SK-N-SH treated with all-trans-retinoic acid at 6 μM for 48 hours (cell line): ENCODE measurements at regions not wholly inside any gene's neighbourhood (a gene's known extent, or its start where the extent isn't known, plus 50 kb on each side); places are given as distances from the start of the nearest gene placed in this dataset.

Experiments
- ZNF8 ChIP-seq: fragments of 450-650 bp; formaldehyde crosslinking; IDR thresholded peaks from 2 replicates; pipeline ENCODE4 v1.5.0; 2020; ENCODE audit warnings: mild to moderate bottlenecking, moderate library complexity
- TF ChIP-seq, protein P1 (sequence below): fragments of 250-450 bp; sonication (Bioruptor Pico); IDR thresholded peaks from 2 replicates; pipeline ENCODE4 v1.8.0; 2020; ENCODE audit warnings: mild to moderate bottlenecking, moderate library complexity, borderline replicate concordance
- TF ChIP-seq, protein P2 (sequence below): fragments of 250-450 bp; sonication (Bioruptor Pico); IDR thresholded peaks from 2 replicates; pipeline ENCODE4 v1.5.1; 2021; ENCODE audit warnings: mild to moderate bottlenecking, moderate library complexity
- TF ChIP-seq, protein P3 (sequence below): fragments of 250-450 bp; sonication (Bioruptor Pico); IDR thresholded peaks from 2 replicates; pipeline ENCODE4 v1.5.0; 2020; ENCODE audit warnings: mild to moderate bottlenecking, moderate library complexity

DNA sequence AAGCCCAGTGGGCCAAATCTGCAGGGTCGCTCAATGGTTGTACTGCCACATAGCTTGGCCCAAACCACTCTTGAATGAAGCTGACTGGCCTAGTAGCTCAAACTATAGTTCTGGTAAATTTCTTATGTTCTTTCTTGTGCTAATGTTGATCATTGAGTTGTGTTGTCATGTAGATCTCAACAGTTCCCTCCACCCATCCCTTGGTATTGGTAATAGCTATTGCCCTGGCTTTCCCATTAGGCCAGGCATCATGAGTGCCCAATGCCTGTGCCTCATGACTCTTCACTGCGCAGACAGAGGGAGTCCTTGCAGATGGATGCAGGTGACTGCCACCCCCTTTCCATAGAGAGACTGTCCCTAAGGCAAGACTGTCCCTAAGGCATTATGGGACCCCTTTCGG, 988.4 kb downstream of the KCNMA1 start:
- TF ChIP-seq, protein P1, sequence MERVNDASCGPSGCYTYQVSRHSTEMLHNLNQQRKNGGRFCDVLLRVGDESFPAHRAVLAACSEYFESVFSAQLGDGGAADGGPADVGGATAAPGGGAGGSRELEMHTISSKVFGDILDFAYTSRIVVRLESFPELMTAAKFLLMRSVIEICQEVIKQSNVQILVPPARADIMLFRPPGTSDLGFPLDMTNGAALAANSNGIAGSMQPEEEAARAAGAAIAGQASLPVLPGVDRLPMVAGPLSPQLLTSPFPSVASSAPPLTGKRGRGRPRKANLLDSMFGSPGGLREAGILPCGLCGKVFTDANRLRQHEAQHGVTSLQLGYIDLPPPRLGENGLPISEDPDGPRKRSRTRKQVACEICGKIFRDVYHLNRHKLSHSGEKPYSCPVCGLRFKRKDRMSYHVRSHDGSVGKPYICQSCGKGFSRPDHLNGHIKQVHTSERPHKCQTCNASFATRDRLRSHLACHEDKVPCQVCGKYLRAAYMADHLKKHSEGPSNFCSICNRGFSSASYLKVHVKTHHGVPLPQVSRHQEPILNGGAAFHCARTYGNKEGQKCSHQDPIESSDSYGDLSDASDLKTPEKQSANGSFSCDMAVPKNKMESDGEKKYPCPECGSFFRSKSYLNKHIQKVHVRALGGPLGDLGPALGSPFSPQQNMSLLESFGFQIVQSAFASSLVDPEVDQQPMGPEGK (CRISPR knock-in tag), result no peak
- TF ChIP-seq ZNF8, result no peak
- TF ChIP-seq, protein P2, sequence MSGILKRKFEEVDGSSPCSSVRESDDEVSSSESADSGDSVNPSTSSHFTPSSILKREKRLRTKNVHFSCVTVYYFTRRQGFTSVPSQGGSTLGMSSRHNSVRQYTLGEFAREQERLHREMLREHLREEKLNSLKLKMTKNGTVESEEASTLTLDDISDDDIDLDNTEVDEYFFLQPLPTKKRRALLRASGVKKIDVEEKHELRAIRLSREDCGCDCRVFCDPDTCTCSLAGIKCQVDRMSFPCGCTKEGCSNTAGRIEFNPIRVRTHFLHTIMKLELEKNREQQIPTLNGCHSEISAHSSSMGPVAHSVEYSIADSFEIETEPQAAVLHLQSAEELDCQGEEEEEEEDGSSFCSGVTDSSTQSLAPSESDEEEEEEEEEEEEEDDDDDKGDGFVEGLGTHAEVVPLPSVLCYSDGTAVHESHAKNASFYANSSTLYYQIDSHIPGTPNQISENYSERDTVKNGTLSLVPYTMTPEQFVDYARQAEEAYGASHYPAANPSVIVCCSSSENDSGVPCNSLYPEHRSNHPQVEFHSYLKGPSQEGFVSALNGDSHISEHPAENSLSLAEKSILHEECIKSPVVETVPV, result no peak
- TF ChIP-seq, protein P3, sequence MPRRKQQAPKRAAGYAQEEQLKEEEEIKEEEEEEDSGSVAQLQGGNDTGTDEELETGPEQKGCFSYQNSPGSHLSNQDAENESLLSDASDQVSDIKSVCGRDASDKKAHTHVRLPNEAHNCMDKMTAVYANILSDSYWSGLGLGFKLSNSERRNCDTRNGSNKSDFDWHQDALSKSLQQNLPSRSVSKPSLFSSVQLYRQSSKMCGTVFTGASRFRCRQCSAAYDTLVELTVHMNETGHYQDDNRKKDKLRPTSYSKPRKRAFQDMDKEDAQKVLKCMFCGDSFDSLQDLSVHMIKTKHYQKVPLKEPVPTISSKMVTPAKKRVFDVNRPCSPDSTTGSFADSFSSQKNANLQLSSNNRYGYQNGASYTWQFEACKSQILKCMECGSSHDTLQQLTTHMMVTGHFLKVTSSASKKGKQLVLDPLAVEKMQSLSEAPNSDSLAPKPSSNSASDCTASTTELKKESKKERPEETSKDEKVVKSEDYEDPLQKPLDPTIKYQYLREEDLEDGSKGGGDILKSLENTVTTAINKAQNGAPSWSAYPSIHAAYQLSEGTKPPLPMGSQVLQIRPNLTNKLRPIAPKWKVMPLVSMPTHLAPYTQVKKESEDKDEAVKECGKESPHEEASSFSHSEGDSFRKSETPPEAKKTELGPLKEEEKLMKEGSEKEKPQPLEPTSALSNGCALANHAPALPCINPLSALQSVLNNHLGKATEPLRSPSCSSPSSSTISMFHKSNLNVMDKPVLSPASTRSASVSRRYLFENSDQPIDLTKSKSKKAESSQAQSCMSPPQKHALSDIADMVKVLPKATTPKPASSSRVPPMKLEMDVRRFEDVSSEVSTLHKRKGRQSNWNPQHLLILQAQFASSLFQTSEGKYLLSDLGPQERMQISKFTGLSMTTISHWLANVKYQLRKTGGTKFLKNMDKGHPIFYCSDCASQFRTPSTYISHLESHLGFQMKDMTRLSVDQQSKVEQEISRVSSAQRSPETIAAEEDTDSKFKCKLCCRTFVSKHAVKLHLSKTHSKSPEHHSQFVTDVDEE, result no peak
